ENCODE measurements at regions not wholly inside any gene's neighbourhood (a gene's known extent, or its start where the extent isn't known, plus 50 kb on each side); places are given as distances from the start of the nearest gene placed in this dataset.

DNA sequence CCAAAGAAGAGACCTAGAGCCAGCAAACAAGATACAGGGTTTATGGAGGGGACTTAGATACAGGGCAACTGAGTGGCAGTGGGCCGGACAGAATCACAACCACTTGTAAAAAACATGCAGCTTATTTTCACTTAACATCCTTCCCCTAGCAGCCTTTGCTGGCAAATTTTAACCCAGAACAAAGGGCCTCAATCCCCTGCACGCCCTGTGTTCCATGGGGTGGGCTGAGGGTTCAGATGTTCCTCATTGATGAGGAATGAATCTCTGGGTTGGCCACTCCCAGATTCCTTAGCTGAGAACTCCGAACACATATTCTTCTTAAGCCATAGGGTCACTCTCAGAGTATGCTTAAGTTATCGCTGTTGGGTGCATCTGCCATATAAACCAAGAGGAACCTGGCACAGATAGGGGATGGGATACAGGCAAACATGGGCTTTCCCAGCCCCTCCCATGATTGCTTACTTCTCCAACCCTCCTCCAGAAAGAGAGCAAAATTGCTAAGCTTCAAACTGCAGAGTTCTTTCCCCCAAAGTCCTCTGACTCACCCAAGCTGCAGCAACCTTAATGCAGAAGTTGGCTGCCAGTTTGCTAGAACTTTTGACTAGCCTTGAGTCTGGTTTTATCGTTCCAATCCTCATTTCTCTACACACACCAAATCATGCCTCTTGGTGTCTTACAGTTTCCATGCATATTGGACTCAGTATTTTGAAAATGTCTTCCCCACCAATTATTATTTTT lies 146.9 kb downstream of the CD47 start:
- H3K4me3 ChIP-seq (ENCODE audit: low read depth, poor library complexity, severe bottlenecking), result no peak overlapping the region
- TF ChIP-seq CTCF (IDR thresholded peaks at IDR 0.05) (no peak), POLR2A (IDR thresholded peaks at IDR 0.05) (no peak)
- peak in 1 of 2 donors; percentile 23 for DNase-seq (ENCODE audit: low spot score in 2 of 2)
- WGBS, 2 donors, result 65 to 70% methylated on average over 5 of the region's 5 CpGs
- intact Hi-C loops (cut with DNase I; ENCODE audit: low total_unique reads), result no loop called here

DNA sequence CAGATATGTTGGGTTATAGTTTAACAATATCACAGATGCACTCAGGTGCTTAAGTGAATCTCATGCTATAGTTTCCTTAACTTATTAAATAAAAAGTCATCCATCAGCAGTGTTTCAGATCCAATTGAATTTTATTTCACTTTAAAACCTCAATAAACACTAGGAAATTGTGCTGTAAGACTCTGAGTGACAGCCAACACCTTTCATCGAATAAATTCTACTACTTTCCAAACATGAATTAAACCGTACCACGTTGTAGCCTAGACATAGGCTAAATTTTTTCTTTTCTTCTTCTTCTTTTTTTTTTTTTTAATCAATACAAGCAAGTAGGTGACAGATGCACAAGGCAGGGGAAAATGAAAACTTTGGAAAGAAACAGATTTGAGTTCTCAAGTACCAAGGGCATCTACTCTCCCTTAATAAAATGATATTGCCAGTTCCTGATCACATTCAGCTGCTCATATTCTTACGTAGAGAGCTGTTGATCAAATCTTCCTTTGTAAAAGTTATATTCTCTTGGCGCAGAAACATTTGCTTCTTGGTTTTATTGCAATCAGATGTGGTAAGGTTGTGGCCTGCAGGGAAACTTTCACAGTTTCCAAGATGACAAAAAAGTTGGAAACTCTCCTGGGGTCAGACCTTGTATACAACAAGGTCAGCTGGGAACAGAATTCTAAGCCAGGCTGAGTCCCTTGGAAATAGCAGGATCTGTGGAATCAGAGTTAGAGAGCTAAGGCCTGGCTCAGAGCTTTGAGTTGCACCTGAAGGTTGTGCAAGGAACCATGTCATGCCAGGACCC lies 147.7 kb downstream of the CD47 start:
- no peak for DNase-seq (ENCODE audit: low spot score in 2 of 2)
- no peak for TF ChIP-seq CTCF (IDR thresholded peaks at IDR 0.05)
- no peak for TF ChIP-seq POLR2A (IDR thresholded peaks at IDR 0.05)
- intact Hi-C loops (cut with DNase I; ENCODE audit: low total_unique reads), result no loop called here
- WGBS, 2 donors, result 47 to 55% methylated on average over 5 of the region's 5 CpGs
- no peak overlapping the region for H3K4me3 ChIP-seq (ENCODE audit: low read depth, poor library complexity, severe bottlenecking)

DNA sequence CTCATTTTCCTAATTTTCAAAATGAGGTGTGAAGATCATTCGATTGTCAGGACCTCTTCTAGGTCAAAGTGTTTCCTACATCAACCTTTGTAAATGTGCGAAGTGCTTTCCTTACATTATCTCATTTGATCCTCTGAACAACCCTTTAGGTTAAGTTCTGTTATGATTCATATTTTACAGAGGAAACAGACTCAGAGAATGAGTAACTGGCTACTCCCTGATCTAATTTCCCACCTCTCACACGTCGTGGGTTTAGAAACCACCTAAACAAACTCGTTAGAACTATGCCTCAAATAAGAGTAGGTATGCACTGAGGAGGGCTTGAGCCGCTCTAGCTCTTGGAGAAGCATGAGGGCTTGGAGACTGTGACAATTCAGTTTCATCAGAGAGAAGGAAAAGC lies 148.6 kb downstream of the CD47 start:
- intact Hi-C loops (cut with DNase I; ENCODE audit: low total_unique reads), result no loop called here
- DNase-seq (ENCODE audit: low spot score in 2 of 2), result no peak
- H3K4me3 ChIP-seq (ENCODE audit: low read depth, poor library complexity, severe bottlenecking), result no peak overlapping the region
- TF ChIP-seq POLR2A (IDR thresholded peaks at IDR 0.05), result no peak
- WGBS, 2 donors, result 65 to 74% methylated on average over 6 of the region's 6 CpGs

DNA sequence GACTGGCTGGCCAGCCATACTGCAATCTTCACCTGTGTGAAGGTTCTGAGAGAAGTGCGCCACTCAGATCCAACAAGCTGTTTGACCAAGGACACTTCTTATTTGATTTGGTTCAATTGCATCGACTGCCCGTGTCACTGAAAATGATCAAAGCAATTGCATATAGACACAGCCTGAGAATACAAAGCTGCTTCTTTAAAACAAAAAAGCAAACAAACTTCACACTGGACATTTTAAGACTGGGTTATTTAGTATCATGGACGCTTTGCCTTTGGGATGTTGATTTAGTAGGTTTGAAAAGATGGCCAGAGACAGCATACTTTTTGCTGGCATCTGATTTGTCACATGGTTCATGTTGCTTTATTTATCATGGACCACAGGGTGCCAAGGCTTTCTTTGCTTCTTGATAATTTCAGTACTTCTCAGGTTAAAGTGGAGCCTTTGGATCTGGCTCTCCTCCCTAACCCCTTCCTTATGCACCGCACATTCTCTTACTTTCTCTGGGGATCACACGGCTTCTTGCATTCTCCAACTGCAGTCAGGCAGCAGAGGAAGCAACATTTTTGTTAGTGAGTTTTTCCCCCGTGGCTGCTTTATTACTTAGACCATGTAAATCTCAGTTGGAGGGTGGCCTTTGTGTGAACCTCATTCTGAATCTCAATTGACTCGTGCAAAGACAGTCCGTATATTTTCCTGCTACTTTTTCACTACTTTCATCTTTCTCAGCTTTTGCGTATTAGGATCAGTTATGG lies 151.0 kb downstream of the CD47 start:
- intact Hi-C loops (cut with DNase I; ENCODE audit: low total_unique reads), result no loop called here
- H3K4me3 ChIP-seq (ENCODE audit: low read depth, poor library complexity, severe bottlenecking), result no peak overlapping the region
- DNase-seq (ENCODE audit: low spot score in 2 of 2), result no peak
- TF ChIP-seq POLR2A (IDR thresholded peaks at IDR 0.05), result no peak
- WGBS, 2 donors, result 60 to 64% methylated on average over 10 of the region's 10 CpGs

DNA sequence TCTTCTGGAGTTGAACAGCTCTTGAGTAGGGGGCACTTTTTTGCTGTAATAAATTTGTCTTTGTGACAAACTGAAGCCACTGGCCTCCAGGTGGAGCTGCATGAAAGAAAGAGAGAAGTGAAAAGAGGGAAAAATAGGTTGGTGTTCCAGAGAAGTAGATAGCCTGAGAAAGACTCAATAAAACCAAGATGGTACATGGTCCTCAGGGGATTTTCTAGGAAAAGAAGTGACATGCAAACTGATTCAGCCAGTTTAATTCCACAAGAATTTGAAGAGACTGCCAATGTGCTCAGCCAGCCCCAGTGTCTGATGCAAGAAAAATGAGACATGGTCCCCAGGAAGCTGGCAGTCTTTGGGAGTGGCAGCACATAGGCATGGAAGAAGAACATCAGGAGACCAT lies 152.7 kb downstream of the CD47 start:
- TF ChIP-seq CTCF (IDR thresholded peaks at IDR 0.05) (no peak), POLR2A (IDR thresholded peaks at IDR 0.05) (no peak)
- H3K4me3 ChIP-seq (ENCODE audit: low read depth, poor library complexity, severe bottlenecking), result no peak overlapping the region
- no peak for DNase-seq (ENCODE audit: low spot score in 2 of 2)
- intact Hi-C loops (cut with DNase I; ENCODE audit: low total_unique reads), result no loop called here

GRCh38 chr3:107934808-107935207 lies 156.0 kb downstream of the CD47 start:
- WGBS, 2 donors, result 94 to 96% methylated on average over 4 of the region's 4 CpGs
- no peak overlapping the region for H3K4me3 ChIP-seq (ENCODE audit: low read depth, poor library complexity, severe bottlenecking)
- no peak for TF ChIP-seq CTCF (IDR thresholded peaks at IDR 0.05)
- TF ChIP-seq POLR2A (IDR thresholded peaks at IDR 0.05), result no peak
- no peak for DNase-seq (ENCODE audit: low spot score in 2 of 2)
- intact Hi-C loops (cut with DNase I; ENCODE audit: low total_unique reads), result no loop called here

Data from lower leg skin (tissue), 4 donors.